UCSD-AML1 (cell line): ENCODE measurements at regions not wholly inside any gene's neighbourhood (a gene's known extent, or its start where the extent isn't known, plus 50 kb on each side); places are given as distances from the start of the nearest gene placed in this dataset.

Experiments used
- DNase-seq: peaks from one replicate; lab custom pipeline; 2025; ENCODE audit not compliant: unreplicated experiment; lab: John Stamatoyannopoulos, UW

GRCh38 chr1:217009376-217009775 lies 286.1 kb upstream of the ESRRG start:
- DNase-seq = no peak

GRCh38 chr1:217004776-217005436 lies 281.7 kb upstream of the ESRRG start:
- no peak for DNase-seq

DNA sequence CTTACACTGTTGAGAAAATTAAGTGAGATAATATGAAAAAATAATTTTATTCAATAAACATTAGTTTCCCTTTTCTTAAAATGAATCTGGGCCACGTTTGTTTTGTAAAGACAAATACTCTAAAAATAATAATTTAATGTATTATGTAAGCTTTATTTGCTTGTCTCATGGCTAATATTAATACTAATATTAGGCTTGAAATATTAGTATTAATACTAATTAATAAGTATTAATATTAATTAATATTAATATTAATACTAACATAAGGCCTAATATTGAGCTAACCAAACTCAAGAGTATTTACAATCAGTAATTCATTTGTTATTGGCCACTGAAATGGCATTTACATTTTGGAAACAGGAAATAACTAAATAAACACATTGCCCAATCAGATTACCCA lies 280.1 kb upstream of the ESRRG start:
- no peak for DNase-seq

- DNase-seq = no peak
Measured at GRCh38 chr1:216997831-216998230, 274.6 kb upstream of the ESRRG start.

DNA sequence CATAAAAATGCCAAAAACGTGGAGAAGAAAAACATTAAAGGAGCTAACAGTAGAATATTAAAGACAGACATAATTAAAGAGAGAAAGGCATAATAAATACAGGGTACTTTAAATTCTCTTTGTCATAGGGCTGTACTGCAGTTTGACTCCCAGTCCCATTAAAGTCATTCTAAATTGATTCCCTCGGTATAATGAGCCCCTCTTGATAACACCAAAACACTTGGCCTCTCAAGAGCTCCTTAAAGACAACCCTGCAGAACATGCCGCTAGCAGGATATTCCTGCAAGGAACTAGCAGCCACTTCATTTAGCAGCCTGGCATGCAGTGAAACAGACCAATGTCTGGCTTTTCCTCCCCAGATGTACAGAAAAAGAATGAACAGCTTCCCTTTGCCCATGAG lies 273.8 kb upstream of the ESRRG start:
- no peak for DNase-seq

DNA sequence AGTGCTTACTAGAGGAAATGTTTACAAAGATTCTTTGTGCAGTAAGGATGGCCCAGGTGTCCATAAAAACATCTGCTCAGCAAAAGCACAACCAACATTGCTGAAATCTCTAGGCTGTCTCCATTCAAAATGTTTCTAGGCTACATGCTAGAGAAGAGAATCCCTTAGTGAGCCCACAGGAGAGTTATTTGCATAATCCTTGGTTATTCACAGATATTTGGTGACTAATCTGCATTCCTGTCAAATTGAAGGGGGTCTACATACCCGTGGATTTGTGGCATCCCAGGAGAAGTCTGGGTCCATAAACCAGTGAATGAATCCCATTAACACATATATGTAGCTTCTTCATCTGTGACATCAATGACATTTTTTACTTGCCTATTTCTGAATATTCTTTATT lies 261.3 kb upstream of the ESRRG start:
- no peak for DNase-seq

- no peak for DNase-seq
Measured at GRCh38 chr1:216983823-216984222, 260.6 kb upstream of the ESRRG start.

DNA sequence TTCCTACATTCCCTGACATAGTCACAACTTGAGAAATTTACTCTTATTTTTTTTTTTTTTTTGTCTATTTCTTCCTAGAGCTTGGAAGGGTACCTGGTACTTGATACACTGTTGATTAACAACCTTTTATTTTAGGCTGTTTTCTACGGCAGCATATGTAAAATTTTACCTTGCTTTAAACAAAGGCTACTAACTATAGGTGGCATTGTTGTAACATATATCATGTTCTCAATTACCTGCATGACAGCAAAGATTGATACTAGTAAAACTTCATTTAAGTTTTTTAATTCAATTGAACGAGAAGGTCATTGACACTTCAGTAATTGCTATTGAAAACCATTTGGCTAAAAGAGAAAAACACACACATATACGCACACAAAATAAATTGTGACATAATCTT lies 238.3 kb upstream of the ESRRG start:
- DNase-seq = no peak

DNA sequence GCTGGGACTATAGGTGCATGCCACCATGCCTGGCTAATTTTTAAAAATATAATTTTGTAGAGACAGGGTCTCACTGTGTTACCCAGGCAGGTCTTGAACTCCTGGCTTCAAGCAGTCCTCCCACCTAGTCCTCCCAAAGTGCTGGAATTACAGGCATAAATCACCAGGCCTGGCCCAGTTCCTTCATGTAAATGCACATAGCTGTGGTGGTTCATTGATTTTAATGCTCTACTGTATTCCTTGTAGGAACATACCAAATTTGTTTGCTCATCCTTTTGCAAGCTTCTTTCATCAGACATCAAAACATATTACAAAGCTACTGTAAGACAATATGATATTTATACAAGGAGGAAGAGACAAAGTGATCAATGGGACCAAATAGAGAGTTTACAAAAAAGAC lies 237.5 kb upstream of the ESRRG start:
- DNase-seq = no peak

DNA sequence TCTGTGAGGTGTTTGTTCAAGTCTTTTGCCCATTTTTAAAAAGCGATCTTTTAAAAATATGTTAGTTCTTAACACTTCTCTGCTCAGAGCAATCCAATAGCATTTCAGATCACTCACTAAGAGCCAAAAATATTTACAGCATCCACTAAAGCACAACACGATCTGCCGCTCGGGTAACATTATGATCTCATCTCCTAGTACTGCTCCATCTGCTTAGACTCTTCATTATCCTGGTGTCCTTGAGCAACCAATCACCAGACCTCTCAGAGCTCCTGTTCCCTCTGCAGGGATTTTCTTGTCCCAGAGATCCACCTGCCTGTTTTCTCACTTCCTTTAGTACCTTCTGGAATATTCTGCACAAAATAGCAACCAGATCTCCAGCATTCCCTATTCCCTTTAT lies 235.3 kb upstream of the ESRRG start:
- DNase-seq = no peak

- DNase-seq = no peak
Measured at GRCh38 chr1:216953495-216953894, 230.3 kb upstream of the ESRRG start.

DNA sequence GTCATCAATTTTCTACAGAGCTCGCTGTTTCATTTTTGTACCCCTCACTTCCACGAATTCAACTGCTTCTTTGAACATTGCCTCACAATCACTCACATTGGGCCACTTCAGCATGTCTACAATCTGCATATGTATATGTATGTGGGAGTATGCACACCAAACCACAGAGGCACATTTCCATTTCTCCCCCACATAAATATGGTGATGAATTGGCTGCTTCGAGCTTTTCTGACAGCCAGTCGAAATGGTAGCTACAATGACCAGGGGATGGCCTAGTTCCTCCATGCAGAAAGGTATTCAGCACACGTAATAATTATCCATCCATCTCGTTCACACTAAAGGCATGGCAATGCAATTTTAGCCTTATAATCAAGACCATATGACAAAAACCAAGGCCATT lies 229.6 kb upstream of the ESRRG start:
- no peak for DNase-seq

DNA sequence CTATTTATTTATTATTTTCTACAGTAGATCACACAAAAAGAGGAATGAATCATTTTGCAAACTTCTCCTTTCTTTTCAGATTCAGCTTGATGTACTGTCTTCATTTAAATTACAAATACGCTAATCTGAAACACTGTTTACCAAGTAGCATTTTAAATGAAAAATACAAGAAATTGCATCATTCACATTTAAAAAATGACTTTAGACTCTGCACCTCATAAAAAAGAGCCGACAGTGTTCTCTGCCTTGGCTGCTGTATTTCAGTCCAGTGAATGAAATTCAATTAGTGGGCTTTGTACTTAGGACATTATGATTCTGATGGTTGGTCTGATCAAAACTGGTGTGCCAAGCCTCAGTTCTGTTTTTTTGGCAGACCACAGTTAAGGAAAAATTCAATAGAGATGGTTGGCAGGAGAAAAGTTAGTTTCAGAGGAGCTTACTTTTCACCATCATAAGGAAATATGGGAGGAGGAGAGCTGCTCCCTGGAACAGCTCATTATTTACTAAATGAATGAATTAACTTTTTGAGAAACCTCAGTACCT lies 222.4 kb upstream of the ESRRG start:
- DNase-seq = no peak

GRCh38 chr1:216944864-216945510 lies 221.8 kb upstream of the ESRRG start:
- no peak for DNase-seq

GRCh38 chr1:216937491-216937890 lies 214.3 kb upstream of the ESRRG start:
- DNase-seq = no peak

DNA sequence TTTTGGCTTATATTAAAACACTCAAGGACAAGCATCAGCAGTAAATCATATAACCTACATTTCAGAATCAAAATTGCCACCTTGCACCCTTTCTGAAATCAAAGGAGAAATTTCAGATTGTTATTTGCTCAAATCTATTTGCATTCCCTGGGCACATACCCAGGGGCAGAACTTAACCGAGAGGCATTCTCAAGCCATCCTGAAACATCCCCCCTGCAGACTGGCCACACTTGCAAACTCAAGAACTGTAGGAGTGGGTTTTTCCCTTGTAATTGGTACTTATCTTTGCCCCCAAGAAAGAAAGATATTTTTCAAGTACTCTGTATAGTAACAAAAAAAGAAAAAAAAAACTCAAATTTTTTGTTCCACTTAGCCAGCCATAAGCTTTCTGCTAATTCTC lies 213.6 kb upstream of the ESRRG start:
- no peak for DNase-seq

GRCh38 chr1:216935901-216936300 lies 212.7 kb upstream of the ESRRG start:
- no peak for DNase-seq

- DNase-seq = no peak
Measured at GRCh38 chr1:216932424-216932823, 209.2 kb upstream of the ESRRG start.

GRCh38 chr1:216929870-216930582 lies 206.8 kb upstream of the ESRRG start:
- DNase-seq = no peak

- DNase-seq = no peak
Measured at GRCh38 chr1:216927633-216928032, 204.4 kb upstream of the ESRRG start.

DNA sequence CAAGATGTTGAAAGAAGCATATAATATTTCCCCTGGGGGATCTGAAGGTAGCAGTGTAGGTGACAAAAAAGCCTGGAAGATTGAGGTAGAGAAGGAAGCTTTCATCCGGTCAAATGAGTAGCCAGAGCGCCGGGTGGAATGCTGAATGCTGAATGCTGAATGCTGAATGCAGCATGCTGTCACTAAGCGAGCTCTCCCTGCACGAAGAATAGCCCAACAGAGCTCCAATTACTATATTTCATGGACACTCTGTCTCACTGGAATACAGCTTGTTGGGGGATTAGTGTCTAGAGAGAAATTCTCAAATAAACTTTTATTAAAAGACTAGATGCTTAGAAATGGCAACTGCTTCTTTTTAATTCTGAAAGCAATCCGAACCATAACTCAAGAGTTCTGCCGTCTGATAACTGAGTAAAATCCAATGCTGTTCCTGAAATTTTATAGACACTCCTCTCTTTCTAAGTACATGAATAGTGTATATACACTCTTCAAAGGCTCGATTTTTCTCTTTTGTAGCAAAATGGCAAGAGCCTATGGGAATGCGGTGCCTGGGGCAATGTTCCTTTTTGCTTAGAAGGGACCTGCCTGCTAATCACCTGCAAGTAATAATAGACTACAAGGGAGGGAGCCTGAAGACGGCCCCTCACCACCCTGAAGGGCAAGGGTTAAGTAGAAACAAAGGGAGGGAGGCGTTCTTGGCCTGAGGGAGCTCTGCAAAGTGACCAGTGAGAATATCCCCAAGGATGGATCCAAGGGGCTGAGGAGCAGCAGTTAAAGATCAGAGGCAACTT lies 203.7 kb upstream of the ESRRG start:
- no peak for DNase-seq
